ENCODE measurements at regions not wholly inside any gene's neighbourhood (a gene's known extent, or its start where the extent isn't known, plus 50 kb on each side); places are given as distances from the start of the nearest gene placed in this dataset.

- no peak for TF ChIP-seq CTCF (IDR thresholded peaks at IDR 0.05)
- TF ChIP-seq EP300 (IDR thresholded peaks at IDR 0.05): no peak
- TF ChIP-seq POLR2AphosphoS5 (IDR thresholded peaks at IDR 0.05): no peak
- no peak for TF ChIP-seq POLR2A (IDR thresholded peaks at IDR 0.05; ENCODE audit: low read depth)
These were observed 398.6 kb upstream of the EPHA7 start for GRCh38 chr6:93817937-93818336.
